ENCODE measurements at regions not wholly inside any gene's neighbourhood (a gene's known extent, or its start where the extent isn't known, plus 50 kb on each side); places are given as distances from the start of the nearest gene placed in this dataset.
"Not testable (repeated sequence)": the region's sequence is repeated elsewhere in the genome, so short reads cannot be mapped to it uniquely, and the experiment has no call there.

GRCh38 chr1:234769986-234770795 is 160.2 kb upstream of the IRF2BP2 start:
- FAIRE-seq: no peak

DNA sequence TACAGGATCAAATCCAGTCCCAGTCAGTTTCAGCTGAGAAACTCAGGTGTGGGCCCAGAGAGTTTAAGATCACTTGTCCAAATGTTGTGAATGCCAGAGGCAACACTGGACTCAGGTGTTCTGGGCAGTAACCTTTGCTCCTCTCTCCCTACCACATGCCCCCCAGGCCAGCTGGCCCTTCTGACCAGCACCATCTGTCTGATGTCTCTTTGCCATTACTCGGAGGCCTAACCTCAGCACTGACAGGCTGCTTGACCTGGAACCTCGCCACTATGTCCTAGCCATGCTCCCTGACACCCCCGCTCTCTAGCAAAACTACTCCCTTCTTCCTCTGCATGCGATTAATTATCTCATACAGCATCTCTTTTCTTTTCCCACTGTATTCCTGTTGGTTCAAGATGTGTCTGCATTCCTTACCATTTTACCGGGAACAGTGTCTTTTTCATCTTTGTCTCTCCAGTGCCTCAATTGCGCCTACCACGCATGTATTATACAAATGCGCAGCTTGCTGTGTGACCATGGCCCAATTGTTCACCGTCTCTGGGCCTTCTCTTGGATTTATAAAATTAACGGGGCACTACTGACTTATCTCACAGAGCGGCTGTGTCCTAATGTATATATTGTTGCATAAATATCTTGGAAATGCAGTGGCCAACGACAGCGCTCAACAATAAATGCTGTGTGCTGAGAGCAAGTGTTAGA is 159.5 kb upstream of the IRF2BP2 start:
- FAIRE-seq: no peak

DNA sequence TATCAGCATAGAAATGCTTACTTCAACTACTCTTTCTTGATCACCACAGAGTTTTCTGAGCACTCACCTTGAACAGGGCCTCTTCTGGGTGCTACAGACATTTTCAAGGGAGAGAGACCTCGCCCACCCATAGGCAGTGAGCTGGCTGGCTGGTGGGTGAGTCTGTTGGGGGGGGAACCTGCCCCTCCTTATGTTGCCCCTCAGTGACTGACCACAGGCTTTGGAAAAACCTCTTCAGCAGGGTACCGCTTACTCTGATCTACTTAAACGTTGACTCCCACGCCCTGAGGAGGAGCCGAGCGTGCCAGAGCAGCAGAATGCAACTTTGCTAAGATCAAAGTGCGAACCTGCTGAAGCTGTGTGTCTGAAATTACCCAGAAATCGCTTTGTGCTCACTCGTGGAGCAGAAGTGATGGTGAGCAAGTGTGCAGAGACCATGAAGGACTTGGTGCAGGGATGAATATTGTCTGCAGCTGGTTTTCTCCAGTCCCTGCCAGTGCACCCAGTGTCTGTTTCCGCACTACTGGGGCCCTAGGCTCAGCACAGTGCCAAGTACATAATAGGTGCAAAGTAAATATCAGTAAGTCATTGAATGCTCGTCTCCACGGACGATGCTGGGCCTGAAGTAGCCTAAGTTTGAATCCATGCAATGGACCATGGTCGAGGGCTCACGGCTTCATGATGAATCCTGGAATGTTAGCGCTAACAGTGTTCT is 158.7 kb upstream of the IRF2BP2 start:
- FAIRE-seq: no peak

DNA sequence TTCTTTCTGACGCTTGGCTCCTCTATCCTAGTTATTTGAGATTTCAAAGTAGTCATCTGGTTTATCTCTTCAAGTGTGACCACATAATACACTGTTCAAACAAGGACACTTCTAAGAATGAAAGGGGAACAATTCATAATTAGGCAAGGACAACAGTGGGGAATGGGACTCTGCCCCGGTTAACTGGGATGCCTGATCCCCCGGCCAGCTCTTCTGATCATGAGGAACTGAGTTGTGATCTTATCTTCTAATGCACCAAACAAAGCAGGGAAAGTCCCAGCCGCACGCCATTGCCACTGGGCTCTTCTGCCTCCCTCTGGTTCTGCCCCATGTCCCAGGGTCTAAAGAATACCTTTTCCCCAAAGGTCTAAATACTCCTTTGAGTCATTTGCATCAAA is 158.2 kb upstream of the IRF2BP2 start:
- FAIRE-seq: no peak

DNA sequence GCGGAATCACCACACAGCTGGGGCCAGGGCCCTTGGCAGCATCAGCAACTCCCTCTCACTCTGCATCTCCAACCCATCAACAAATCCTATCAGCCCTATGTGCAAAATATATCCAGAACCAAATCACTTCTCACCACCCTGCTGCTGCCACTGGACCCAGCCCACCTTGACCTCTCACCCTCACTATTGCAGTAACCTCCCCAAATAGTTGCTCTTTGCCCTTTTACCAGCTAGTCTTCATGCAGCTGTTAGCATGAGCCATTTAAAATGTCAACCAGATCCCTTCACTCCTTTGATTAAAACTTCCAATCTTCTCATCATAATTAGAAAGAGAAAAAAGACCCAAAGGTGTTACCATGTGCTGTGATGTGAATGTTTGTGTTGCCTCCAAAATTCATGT is 155.7 kb upstream of the IRF2BP2 start:
- no peak for FAIRE-seq

GRCh38 chr1:234765181-234765580 is 155.2 kb upstream of the IRF2BP2 start:
- FAIRE-seq: no peak

- no peak for FAIRE-seq
Measured at GRCh38 chr1:234763910-234764309, 153.9 kb upstream of the IRF2BP2 start.

DNA sequence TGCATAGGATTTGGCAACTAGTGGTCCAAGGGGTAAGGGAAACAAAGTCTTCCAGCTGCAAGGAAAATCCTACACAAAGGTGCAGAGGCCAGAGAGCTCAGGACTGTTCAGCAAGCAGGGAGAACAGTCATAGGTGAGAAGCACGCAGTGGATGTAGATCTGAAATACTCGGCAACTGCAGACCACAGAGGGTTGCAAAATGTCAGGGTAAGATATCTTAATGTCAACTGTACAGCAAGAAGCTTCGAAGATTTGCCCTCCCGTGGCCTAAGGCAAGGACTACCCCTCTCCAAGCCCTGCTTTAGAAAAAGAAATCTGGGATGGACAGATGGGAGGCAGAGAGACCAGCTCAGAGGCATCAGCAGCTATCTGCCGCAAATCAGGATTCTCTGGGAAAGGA is 153.4 kb upstream of the IRF2BP2 start:
- FAIRE-seq: no peak

- not testable (repeated sequence) for FAIRE-seq
Measured at GRCh38 chr1:234762127-234762526, 152.1 kb upstream of the IRF2BP2 start.

- FAIRE-seq: no peak
Measured at GRCh38 chr1:234760303-234760723, 150.3 kb upstream of the IRF2BP2 start.

GRCh38 chr1:234759888-234760287 is 149.9 kb upstream of the IRF2BP2 start:
- no peak for FAIRE-seq

DNA sequence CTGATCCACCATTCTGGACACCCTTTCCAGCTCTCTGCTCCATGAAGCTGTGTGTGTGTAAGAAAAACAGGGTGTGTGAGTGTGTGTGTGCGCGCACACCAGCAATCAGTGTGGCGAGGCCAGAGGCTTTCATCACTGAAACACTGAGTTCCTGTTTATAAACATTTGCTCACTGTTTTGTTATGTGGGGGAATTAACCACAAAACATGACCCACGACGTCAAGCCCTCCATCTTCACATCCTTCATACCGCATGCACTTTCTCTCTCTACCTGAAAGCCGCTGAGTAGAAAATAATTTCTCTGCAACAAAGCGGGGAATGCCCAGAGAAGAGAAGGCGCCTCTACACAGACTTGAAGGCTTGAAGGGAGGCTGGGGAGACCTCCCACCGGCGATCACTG is 148.9 kb upstream of the IRF2BP2 start:
- no peak for FAIRE-seq

- no peak for FAIRE-seq
Measured at GRCh38 chr1:234756857-234757256, 146.9 kb upstream of the IRF2BP2 start.

GRCh38 chr1:234756066-234756774 is 146.2 kb upstream of the IRF2BP2 start:
- FAIRE-seq: no peak

DNA sequence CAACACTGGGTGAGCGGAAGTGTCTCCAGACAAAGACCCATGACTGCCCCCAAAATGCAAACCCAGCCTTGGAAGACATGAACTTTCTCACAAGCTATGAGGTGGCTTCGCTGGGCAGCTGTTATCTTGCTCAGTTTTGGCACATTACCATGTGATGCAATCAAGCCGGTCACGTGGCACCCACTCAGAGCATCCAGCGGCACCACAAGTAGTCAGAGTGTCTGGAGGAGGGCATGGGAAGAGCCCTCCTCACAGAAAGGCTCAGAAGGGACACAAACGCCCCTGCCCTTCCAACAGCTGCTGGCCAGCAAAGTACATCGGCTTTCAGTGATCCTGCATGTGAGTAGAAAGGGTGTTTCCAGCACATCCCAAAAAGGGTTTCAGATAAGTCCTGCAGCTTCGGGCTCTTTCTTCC is 145.5 kb upstream of the IRF2BP2 start:
- FAIRE-seq: no peak

GRCh38 chr1:234753979-234754378 is 144.0 kb upstream of the IRF2BP2 start:
- FAIRE-seq: no peak

- no peak for FAIRE-seq
Measured at GRCh38 chr1:234752927-234753326, 142.9 kb upstream of the IRF2BP2 start.

GRCh38 chr1:234751678-234752077 is 141.7 kb upstream of the IRF2BP2 start:
- FAIRE-seq: no peak

GRCh38 chr1:234750922-234751627 is 141.1 kb upstream of the IRF2BP2 start:
- FAIRE-seq: no peak

DNA sequence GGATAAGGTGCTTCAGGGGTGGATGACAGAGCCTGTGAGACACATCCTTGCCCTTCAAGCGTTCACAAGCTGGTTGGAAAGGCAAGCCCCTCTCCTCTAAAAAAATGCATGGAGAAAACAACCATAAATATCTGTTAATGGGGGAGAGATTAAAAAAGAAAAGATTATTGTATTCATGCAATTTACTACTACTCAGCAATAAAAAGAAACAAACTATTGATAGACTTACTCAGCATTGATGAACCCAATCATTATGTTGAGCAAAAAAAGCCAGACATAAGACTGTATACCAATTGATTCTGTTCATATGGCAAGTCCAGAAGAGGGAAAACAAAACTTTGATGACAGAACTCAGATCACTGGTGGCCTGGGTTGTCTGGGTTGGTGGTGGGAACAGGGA is 138.7 kb upstream of the IRF2BP2 start:
- no peak for FAIRE-seq

GRCh38 chr1:234748066-234748465 is 138.1 kb upstream of the IRF2BP2 start:
- no peak for FAIRE-seq

DNA sequence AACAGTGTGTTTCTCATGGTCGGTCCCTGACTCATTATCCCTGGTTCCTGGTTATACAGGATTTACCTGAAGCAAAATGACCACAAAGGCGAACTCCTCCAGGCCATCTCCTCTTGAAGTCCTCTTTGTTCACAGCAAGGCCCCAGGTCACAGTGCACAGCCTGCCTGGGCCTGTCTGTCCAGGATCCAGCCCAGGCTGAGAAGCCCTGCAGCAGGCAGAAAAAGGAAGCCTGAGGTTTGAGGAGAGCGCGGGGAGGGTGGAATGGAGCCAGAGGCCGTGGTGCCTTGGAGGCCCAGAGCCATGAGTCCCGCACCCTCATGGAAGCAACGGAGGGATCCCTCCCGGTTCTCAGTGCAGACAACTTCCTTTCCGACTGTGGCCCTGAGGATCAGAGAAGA is 136.8 kb upstream of the IRF2BP2 start:
- no peak for FAIRE-seq

Data from TTC549 (cell line).